Esophagus muscularis mucosa (tissue), 3 donors: ENCODE measurements at regions not wholly inside any gene's neighbourhood (a gene's known extent, or its start where the extent isn't known, plus 50 kb on each side); places are given as distances from the start of the nearest gene placed in this dataset.

Experiments used
- POLR2A ChIP-seq: fragments of 450-650 bp; IDR thresholded peaks from one replicate; pipeline ENCODE4 v1.6.1; 2017; ENCODE audit warnings: antibody characterized with exemption, moderate library complexity, mild to moderate bottlenecking, low read depth
- POLR2AphosphoS5 ChIP-seq, 2 donors: sonication (generic); formaldehyde crosslinking; IDR thresholded peaks; one replicate each; pipeline ENCODE4 v1.6.1; 2017; ENCODE audit warnings: antibody characterized with exemption in 2 of 2
- TF ChIP-seq, protein P1 (sequence below), 3 experiments: fragments of 200-600 bp in 2 of 3; fragments of 450-650 bp in 1 of 3; sonication (generic) in 2 of 3; IDR thresholded peaks; one replicate each; pipeline ENCODE4 v1.5.1; 2017 to 2019; ENCODE audit warnings: antibody characterized with exemption in 3 of 3, mild to moderate bottlenecking in 2 of 3, moderate library complexity in 1 of 3

DNA sequence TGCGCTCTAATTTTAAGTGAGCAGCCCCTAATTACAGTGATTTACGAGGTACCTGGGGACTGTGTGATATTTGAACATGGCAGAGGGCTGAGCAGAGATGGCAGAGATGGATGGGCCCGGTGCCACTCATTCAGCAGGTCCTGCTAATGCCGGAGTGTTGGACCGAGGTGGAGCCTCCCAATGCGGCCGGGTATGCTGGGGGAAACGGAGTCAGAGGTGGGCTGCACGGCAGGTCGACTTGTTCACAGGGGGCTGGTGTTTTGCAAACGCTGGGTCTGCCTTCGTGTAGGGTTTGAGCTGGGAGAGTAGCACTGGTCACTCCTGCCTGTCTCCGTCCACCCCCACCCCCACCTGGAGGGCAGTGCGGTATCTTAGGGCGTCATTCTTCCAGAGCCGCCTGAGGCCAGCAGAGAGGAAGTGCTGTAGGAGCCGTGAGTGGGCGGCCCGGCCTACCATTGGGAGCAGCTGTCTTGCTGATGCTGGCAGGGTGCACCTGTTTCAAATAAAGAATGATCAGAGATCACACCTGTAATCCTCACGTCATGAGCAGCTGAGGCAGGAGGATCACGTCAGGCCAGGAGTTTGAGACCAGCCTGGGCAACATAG, 122.6 kb downstream of the IGLL1 start:
- TF ChIP-seq, protein P1, sequence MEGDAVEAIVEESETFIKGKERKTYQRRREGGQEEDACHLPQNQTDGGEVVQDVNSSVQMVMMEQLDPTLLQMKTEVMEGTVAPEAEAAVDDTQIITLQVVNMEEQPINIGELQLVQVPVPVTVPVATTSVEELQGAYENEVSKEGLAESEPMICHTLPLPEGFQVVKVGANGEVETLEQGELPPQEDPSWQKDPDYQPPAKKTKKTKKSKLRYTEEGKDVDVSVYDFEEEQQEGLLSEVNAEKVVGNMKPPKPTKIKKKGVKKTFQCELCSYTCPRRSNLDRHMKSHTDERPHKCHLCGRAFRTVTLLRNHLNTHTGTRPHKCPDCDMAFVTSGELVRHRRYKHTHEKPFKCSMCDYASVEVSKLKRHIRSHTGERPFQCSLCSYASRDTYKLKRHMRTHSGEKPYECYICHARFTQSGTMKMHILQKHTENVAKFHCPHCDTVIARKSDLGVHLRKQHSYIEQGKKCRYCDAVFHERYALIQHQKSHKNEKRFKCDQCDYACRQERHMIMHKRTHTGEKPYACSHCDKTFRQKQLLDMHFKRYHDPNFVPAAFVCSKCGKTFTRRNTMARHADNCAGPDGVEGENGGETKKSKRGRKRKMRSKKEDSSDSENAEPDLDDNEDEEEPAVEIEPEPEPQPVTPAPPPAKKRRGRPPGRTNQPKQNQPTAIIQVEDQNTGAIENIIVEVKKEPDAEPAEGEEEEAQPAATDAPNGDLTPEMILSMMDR (IDR thresholded peaks at IDR 0.05) = no peak
- TF ChIP-seq POLR2A = no peak
- no peak for TF ChIP-seq POLR2AphosphoS5 (IDR thresholded peaks at IDR 0.05)
